K562 (cell line): ENCODE measurements at regions not wholly inside any gene's neighbourhood (a gene's known extent, or its start where the extent isn't known, plus 50 kb on each side); places are given as distances from the start of the nearest gene placed in this dataset.

Source experiments
- ATAC-seq: fragments of 200-7000 bp; cut with Tn5 transposase; 3 replicates; pipeline ENCODE4 v1.9.1; 2020; ENCODE audit warnings: moderate library complexity
- BruUV-seq: library from RNA; stranded (reverse); fragments of 400-500 nt; replicated peaks from 2 replicates; lab custom pipeline; 2021; lab: Mats Ljungman, UMichigan
- CTCF ChIA-PET: fragments of 300-600 bp; formaldehyde crosslinking; extraction: SDS; loops from one replicate; lab custom pipeline; 2021; ENCODE audit warnings: low intra/inter-chr PET ratio; lab: Yijun Ruan, JAX
- POLR2A ChIA-PET: fragments of 300-600, 350-650 bp; sonication (Branson Sonifier 250); formaldehyde crosslinking; extraction: SDS; loops from one replicate; lab custom pipeline; 2021; ENCODE audit warnings: antibody characterized with exemption, inconsistent platforms; lab: Yijun Ruan, JAX
- DNase-seq, 4 experiments: peaks; one replicate each; pipeline versions ENCODE4 v3.0.0 to v3.0.0-alpha.2; 2011 to 2018; ENCODE audit warnings: low spot score in 3 of 4, mixed read lengths in 3 of 4; ENCODE audit errors: extremely low read depth in 1 of 4
- FAIRE-seq: peaks from 2 replicates; lab custom pipeline; 2011; peaks lifted over from hg19 to GRCh38; lab: Jason Lieb, UNC
- H2AFZ ChIP-seq: 2 replicates; pipeline ENCODE4 v1.6.0; 2011; ENCODE audit warnings: low read depth, low read length, control low read depth, inconsistent platforms
- H3K27ac ChIP-seq: fragments of 200-600 bp; 3 replicates; pipeline ENCODE4 v1.8.0; 2011; ENCODE audit warnings: low read depth, mild to moderate bottlenecking, control low read depth, inconsistent platforms, low read length, moderate library complexity, mixed read lengths; ENCODE audit errors: extremely low read depth
- H3K27me3 ChIP-seq, 2 experiments: fragments of 300-600 bp in 1 of 2; 2 replicates in 1 of 2; 3 replicates in 1 of 2; pipeline versions ENCODE4 v1.6.0 to v1.8.0; 2011; ENCODE audit warnings: inconsistent platforms in 2 of 2, low read length in 2 of 2, mild to moderate bottlenecking in 1 of 2, mixed read lengths in 1 of 2, moderate library complexity in 1 of 2; ENCODE audit not compliant: control insufficient read depth in 2 of 2, insufficient read depth in 2 of 2
- H3K36me3 ChIP-seq: fragments of 300-600 bp; 3 replicates; pipeline ENCODE4 v1.8.0; 2011; ENCODE audit warnings: mild to moderate bottlenecking, low read length, inconsistent platforms; ENCODE audit not compliant: control insufficient read depth, insufficient read depth
- H3K4me1 ChIP-seq, 2 experiments: fragments of 200-600 bp in 1 of 2; replicated peaks in 1 of 2; 2 replicates in 1 of 2; 3 replicates in 1 of 2; pipeline versions ENCODE4 v1.5.1 to v1.8.0; 2011; ENCODE audit warnings: inconsistent platforms in 2 of 2, low read length in 2 of 2, mild to moderate bottlenecking in 1 of 2, mixed read lengths in 1 of 2, moderate library complexity in 1 of 2; ENCODE audit not compliant: control insufficient read depth in 2 of 2, insufficient read depth in 2 of 2
- H3K4me2 ChIP-seq: 2 replicates; pipeline ENCODE4 v1.6.1; 2011; ENCODE audit warnings: low read length, control low read depth, inconsistent platforms, mixed read lengths; ENCODE audit not compliant: insufficient read depth
- H3K4me3 ChIP-seq: fragments of 200-600 bp; sonication (generic), shearing (Covaris generic); 2 replicates; pipeline ENCODE4 v1.5.1; 2016; ENCODE audit warnings: control low read depth, inconsistent platforms
- H3K79me2 ChIP-seq: fragments of 200-600 bp; 3 replicates; pipeline ENCODE4 v1.8.0; 2011; ENCODE audit warnings: low read length, inconsistent platforms; ENCODE audit not compliant: control insufficient read depth, insufficient read depth
- H3K9ac ChIP-seq, 2 experiments: 2 replicates each; pipeline versions ENCODE4 v1.6.0 to v1.6.1; 2011; ENCODE audit warnings: low read depth in 2 of 2, low read length in 2 of 2, control low read depth in 1 of 2, inconsistent platforms in 1 of 2, mild to moderate bottlenecking in 1 of 2, mixed read lengths in 1 of 2; ENCODE audit not compliant: insufficient read depth in 1 of 2
- H3K9me1 ChIP-seq: one replicate; pipeline ENCODE4 v1.6.0; 2011; ENCODE audit warnings: inconsistent platforms, mild to moderate bottlenecking, low read length, moderate library complexity; ENCODE audit not compliant: control insufficient read depth, insufficient read depth
- H3K9me3 ChIP-seq: replicated peaks from 2 replicates; pipeline ENCODE4 v1.5.1; 2011; ENCODE audit warnings: low read depth, low read length, inconsistent platforms; ENCODE audit not compliant: control insufficient read depth, insufficient read depth
- H4K20me1 ChIP-seq: replicated peaks from 2 replicates; pipeline ENCODE4 v1.6.1; 2011; ENCODE audit warnings: low read length, inconsistent platforms, mixed read lengths; ENCODE audit not compliant: control insufficient read depth, insufficient read depth
- BRD9 ChIP-seq: fragments of 450-650 bp; IDR thresholded peaks from 2 replicates; pipeline ENCODE4 v1.6.1; 2018; ENCODE audit warnings: low read depth; ENCODE audit not compliant: partially characterized antibody
- CBX8 ChIP-seq: fragments of 200-600 bp; sonication (generic); IDR thresholded peaks from 2 replicates; pipeline ENCODE4 v1.6.1; 2012; ENCODE audit warnings: borderline replicate concordance, mixed run types, low read depth, mild to moderate bottlenecking, moderate library complexity, mixed read lengths, low read length, control low read depth, inconsistent platforms; ENCODE audit not compliant: poor library complexity, severe bottlenecking; ENCODE audit errors: extremely low read depth
- CC2D1A ChIP-seq: fragments of 450-650 bp; IDR thresholded peaks from 2 replicates; pipeline ENCODE4 v1.6.1; 2017; ENCODE audit warnings: mild to moderate bottlenecking
- CREB5 ChIP-seq: fragments of 250-450 bp; sonication (Bioruptor Pico); IDR thresholded peaks from 2 replicates; pipeline ENCODE4 v1.5.0; 2020; ENCODE audit warnings: mild to moderate bottlenecking
- DEAF1 ChIP-seq: fragments of 450-650 bp; formaldehyde crosslinking; IDR thresholded peaks from 2 replicates; pipeline ENCODE4 v1.4.0; 2020; ENCODE audit warnings: mild to moderate bottlenecking, moderate library complexity
- GTF2E2 ChIP-seq: fragments of 200-800 bp; sonication (Bioruptor generic); IDR thresholded peaks from 2 replicates; pipeline ENCODE4 v1.6.1; 2016; ENCODE audit warnings: missing genetic modification characterization, missing compliant biosample characterization
- NFATC3 ChIP-seq: fragments of 450-650 bp; IDR thresholded peaks from 2 replicates; pipeline ENCODE4 v1.6.1; 2017; ENCODE audit warnings: mild to moderate bottlenecking
- NFIX ChIP-seq: fragments of 250-450 bp; sonication (Bioruptor Pico); IDR thresholded peaks from 2 replicates; pipeline ENCODE4 v1.4.0; 2020; ENCODE audit warnings: low read depth, mild to moderate bottlenecking, moderate library complexity
- PHTF2 ChIP-seq: fragments of 250-450 bp; sonication (Bioruptor Pico); IDR thresholded peaks from 2 replicates; pipeline ENCODE4 v1.5.0; 2021; ENCODE audit warnings: mild to moderate bottlenecking
- PYGO2 ChIP-seq: fragments of 450-650 bp; IDR thresholded peaks from 2 replicates; pipeline ENCODE4 v1.6.1; 2016; ENCODE audit warnings: mild to moderate bottlenecking, missing genetic modification characterization, moderate library complexity, missing compliant biosample characterization
- SFPQ ChIP-seq: fragments of 200-400 bp; formaldehyde crosslinking; IDR thresholded peaks from 2 replicates; pipeline ENCODE4 v1.6.1; 2017; ENCODE audit warnings: mild to moderate bottlenecking, low read depth, low read length, moderate library complexity
- TRIM28 ChIP-seq: fragments of 450-650 bp; IDR thresholded peaks from 2 replicates; pipeline ENCODE4 v1.6.1; 2017
- ZFP36 ChIP-seq: fragments of 150-350 bp; IDR thresholded peaks from 2 replicates; pipeline ENCODE4 v1.6.1; 2018; ENCODE audit warnings: low read length, low read depth; ENCODE audit not compliant: partially characterized antibody
- ZKSCAN1 ChIP-seq: fragments of 150-350 bp; IDR thresholded peaks from 2 replicates; pipeline ENCODE4 v1.6.1; 2016; ENCODE audit warnings: low read depth, low read length
- ZNF224 ChIP-seq: sonication (generic); formaldehyde crosslinking; IDR thresholded peaks from 2 replicates; pipeline ENCODE4 v1.8.0; 2022; ENCODE audit warnings: mild to moderate bottlenecking, missing genetic modification reagents
- ZNF239 ChIP-seq: fragments of 250-450 bp; sonication (Bioruptor Pico); IDR thresholded peaks from 2 replicates; pipeline ENCODE4 v1.4.0; 2020; ENCODE audit warnings: mild to moderate bottlenecking
- ZNF696 ChIP-seq: fragments of 250-450 bp; sonication (Bioruptor Pico); conservative IDR thresholded peaks from 2 replicates; pipeline ENCODE4 v1.4.0; 2020; ENCODE audit warnings: mild to moderate bottlenecking, moderate library complexity
- ZSCAN32 ChIP-seq: fragments of 450-650 bp; formaldehyde crosslinking; IDR thresholded peaks from 2 replicates; pipeline ENCODE4 v1.4.0; 2020; ENCODE audit warnings: mild to moderate bottlenecking, moderate library complexity
- WGBS: fragments of 100-300 bp; shearing (Covaris generic); methylation state at CpG from one replicate; pipeline ENCODE4 v1.1.6; 2016; ENCODE audit warnings: low coverage, mixed read lengths; ENCODE audit not compliant: insufficient coverage; ENCODE audit errors: missing lambda C conversion rate; 5-methylcytosine and 5-hydroxymethylcytosine counted together
- in situ Hi-C: fragments of 300-500 bp; cut with MboI; formaldehyde crosslinking; loops from 4 replicates; pipeline ENCODE4 v1.15.0; 2018; ENCODE audit warnings: inconsistent platforms, mixed read lengths
- intact Hi-C: fragments of 100-400 bp; cut with micrococcal nuclease; formaldehyde crosslinking; loops from 2 replicates; pipeline ENCODE4 v1.14.2; 2022

GRCh38 chr15:62821384-62822131 lies 221.0 kb upstream of the TPM1 start (continued):
- TF ChIP-seq ZSCAN32 (CRISPR knock-in tag) (no peak), TRIM28 (no peak), DEAF1 (no peak), ZNF224 (no peak), ZKSCAN1 (no peak), ZFP36 (no peak), CC2D1A (no peak)

- Histone ChIP-seq H3K4me3 (no peak overlapping the region), H4K20me1 (no peaks in the 10 kb centered on the region), H3K27me3 (peaks cover 4 to 21% of the 10 kb centered on the region in 2 experiments; a peak in 3 of 5 replicates), H3K27ac (no peak overlapping the region), H3K79me2 (no peaks in the 10 kb centered on the region), H2AFZ (no peak overlapping the region), H3K9ac (no peak overlapping the region), H3K4me2 (no peak overlapping the region), H3K9me1 (no peaks in the 10 kb centered on the region), H3K36me3 (no peaks in the 10 kb centered on the region), H3K4me1 (no peaks in the 10 kb centered on the region), H3K9me3 (no peaks in the 10 kb centered on the region)
- ChIA-PET CTCF (no interaction called here), POLR2A (interaction anchor here (0.7 kb wide), 1 partner anchor 40 kb away, joined by 3 read pairs; no protein-coding TSS in a partner anchor)
- WGBS, result 0% methylated on average over 4 of the region's 4 CpGs
- intact Hi-C loops, result no loop called here
- DNase-seq (no peak), FAIRE-seq (no peak), ATAC-seq (no peak)
- no TSS peak for BruUV-seq
- in situ Hi-C loops, result no loop called here
- no peak for TF ChIP-seq NFIX
- TF ChIP-seq SFPQ, result no peak
- no peak for TF ChIP-seq GTF2E2
- no peak for TF ChIP-seq CREB5
- no peak for TF ChIP-seq ZNF239 (CRISPR knock-in tag)
- TF ChIP-seq BRD9, result no peak
- TF ChIP-seq ZNF696 (CRISPR knock-in tag), result no peak
- no peak for TF ChIP-seq NFATC3
- no peak for TF ChIP-seq PHTF2 (CRISPR knock-in tag)
- TF ChIP-seq PYGO2 (tag), result no peak
- TF ChIP-seq CBX8, result no peak
These were observed 220.3 kb upstream of the TPM1 start for GRCh38 chr15:62822228-62822627.
